ENCODE measurements at regions not wholly inside any gene's neighbourhood (a gene's known extent, or its start where the extent isn't known, plus 50 kb on each side); places are given as distances from the start of the nearest gene placed in this dataset.

DNA sequence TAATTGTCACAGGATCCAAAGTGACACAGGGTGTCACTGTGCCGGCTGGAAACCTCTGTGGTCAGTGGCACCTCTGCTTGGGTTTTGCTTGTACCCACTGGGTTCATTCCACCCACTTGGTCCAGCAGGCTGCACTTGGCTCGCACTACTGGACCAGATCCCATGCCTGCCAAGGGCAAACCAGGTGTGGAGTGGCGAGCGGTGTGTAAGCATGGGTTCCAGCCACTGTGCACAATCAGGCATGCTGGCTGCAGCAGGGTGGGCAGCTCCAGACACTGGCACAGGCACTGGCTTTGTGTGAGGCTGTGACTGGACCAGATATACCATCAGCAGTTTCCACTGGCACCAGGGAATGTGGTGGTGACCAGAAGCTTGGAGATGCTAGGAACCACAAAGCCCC lies 261.4 kb downstream of the KCNA4 start (continued):
- TF ChIP-seq JUND (IDR thresholded peaks at IDR 0.05) (no peak), SIN3A (IDR thresholded peaks at IDR 0.05; ENCODE audit: borderline replicate concordance, low read depth, low read length) (no peak), TAF1 (IDR thresholded peaks at IDR 0.05; ENCODE audit: borderline replicate concordance, low read depth, low read length) (no peak), FOXM1 (IDR thresholded peaks at IDR 0.05; ENCODE audit: low read depth) (no peak)
- TF ChIP-seq, protein P1, sequence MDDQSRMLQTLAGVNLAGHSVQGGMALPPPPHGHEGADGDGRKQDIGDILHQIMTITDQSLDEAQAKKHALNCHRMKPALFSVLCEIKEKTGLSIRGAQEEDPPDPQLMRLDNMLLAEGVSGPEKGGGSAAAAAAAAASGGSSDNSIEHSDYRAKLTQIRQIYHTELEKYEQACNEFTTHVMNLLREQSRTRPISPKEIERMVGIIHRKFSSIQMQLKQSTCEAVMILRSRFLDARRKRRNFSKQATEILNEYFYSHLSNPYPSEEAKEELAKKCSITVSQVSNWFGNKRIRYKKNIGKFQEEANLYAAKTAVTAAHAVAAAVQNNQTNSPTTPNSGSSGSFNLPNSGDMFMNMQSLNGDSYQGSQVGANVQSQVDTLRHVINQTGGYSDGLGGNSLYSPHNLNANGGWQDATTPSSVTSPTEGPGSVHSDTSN (IDR thresholded peaks at IDR 0.05), result no peak

GRCh38 chr11:29751618-29752017 lies 265.2 kb downstream of the KCNA4 start:
- Histone ChIP-seq H2AFZ (ENCODE audit: low read depth) (no peak overlapping the region), H3K27ac (ENCODE audit: low read depth in 2 of 2, low read length in 1 of 2) (no peak overlapping the region), H3K4me2 (no peak overlapping the region), H3K9ac (no peak overlapping the region), H3K4me3 (ENCODE audit: low read depth in 2 of 2, low read length in 1 of 2) (no peak overlapping the region), H3K79me2 (ENCODE audit: insufficient read depth) (no peaks in the 10 kb centered on the region), H3K36me3 (replicated peaks in 1 of 2; ENCODE audit: control insufficient read depth in 1 of 2, insufficient read depth in 2 of 2, low read length in 1 of 2) (no peaks in the 10 kb centered on the region), H3K9me3 (no peaks in the 10 kb centered on the region), H3K27me3 (ENCODE audit: insufficient read depth) (no peaks in the 10 kb centered on the region), H4K20me1 (ENCODE audit: insufficient read depth) (no peaks in the 10 kb centered on the region), H3F3A (replicated peaks; ENCODE audit: insufficient read depth) (no peaks in the 10 kb centered on the region), H3K9me2 (no peaks in the 10 kb centered on the region), H3K4me1 (ENCODE audit: control insufficient read depth in 1 of 2, insufficient read depth in 2 of 2, low read depth in 1 of 2, low read length in 1 of 2) (no peaks in the 10 kb centered on the region)
- 0% methylated on average over 1 of the region's 1 CpG for WGBS (ENCODE audit: low lambda C conversion rate)
- TF ChIP-seq REST (IDR thresholded peaks at IDR 0.05; ENCODE audit: low read depth, low read length) (no peak), RCOR1 (IDR thresholded peaks at IDR 0.05; ENCODE audit: low read length) (no peak), CTCF (IDR thresholded peaks at IDR 0.05) (no peak), RFX5 (IDR thresholded peaks at IDR 0.05; ENCODE audit: low read length) (no peak), MEF2A (IDR thresholded peaks at IDR 0.05; ENCODE audit: borderline replicate concordance, low read depth) (no peak), FOSL2 (IDR thresholded peaks at IDR 0.05; ENCODE audit: borderline replicate concordance, low read depth) (no peak)
- no peak for DNase-seq
- ChIA-PET CTCF (no interaction called here), POLR2A (no interaction called here)
